HG03432 (cell line): ENCODE measurements at regions not wholly inside any gene's neighbourhood (a gene's known extent, or its start where the extent isn't known, plus 50 kb on each side); places are given as distances from the start of the nearest gene placed in this dataset.

Experiments used
- ATAC-seq: cut with Tn5 transposase; IDR thresholded peaks from one replicate; pipeline ENCODE4 v1.9.1; 2021; ENCODE audit warnings: mild to moderate bottlenecking, moderate library complexity; ENCODE audit not compliant: unreplicated experiment

DNA sequence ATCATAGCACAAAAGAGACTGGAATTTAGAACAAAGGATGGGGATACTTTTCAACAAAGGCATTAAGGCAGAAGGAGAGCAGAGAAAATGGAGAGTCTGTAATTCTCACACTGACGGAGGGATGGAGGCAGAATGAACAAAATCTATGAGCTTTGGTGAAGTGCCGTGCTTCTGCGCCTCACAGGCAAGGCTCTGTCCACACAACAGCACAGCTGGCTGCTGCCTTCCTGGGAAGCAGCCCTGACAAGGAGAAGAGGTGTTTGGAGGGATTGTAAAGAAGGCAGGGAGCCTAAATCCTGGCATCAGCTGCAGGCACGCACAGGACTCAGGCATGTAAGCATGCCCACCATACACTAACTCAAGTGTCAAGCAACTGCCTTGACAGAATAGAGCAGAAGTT lies 485.2 kb upstream of the KIF2A start:
- no peak for ATAC-seq

DNA sequence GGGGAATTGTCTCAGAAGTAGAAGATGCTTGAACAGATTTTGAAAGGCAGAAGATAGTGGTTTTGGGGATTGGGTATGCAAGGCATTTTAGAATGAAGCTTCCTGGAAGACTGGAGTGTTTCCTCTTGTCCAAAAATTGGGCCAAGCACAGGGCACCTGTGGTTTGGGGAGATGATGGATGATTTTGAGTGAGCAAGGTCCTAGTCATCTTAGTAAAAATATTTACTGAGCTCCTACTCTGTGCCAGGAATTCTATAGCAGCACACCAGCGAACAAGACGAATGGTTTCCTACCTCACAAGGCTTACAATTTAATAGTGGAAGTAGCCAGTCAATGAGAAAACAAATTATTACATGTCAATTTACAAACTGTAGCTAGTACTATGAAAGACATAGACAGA lies 484.4 kb upstream of the KIF2A start:
- no peak for ATAC-seq

GRCh38 chr5:61822584-61822983 lies 483.4 kb upstream of the KIF2A start:
- ATAC-seq, result no peak

DNA sequence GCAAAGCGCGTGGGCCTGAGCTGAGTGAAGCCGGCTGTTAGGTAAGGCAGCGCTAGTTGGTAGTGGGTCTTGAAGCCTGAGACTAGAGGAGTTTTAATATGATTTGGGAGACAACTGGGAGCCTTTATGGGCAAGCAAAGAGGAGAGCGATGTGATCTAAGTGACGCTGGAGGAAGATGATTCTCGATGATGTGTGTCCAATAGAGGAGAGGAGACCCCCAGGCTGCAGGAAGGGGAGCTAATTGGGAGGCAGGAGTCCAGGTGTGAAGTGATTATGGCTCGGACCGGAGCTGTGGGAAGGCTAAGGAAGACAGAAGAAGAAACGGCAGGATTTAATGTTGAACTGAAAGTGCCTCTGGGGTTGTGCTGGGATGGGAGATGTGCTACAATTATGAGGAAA lies 482.9 kb upstream of the KIF2A start:
- ATAC-seq, result no peak

DNA sequence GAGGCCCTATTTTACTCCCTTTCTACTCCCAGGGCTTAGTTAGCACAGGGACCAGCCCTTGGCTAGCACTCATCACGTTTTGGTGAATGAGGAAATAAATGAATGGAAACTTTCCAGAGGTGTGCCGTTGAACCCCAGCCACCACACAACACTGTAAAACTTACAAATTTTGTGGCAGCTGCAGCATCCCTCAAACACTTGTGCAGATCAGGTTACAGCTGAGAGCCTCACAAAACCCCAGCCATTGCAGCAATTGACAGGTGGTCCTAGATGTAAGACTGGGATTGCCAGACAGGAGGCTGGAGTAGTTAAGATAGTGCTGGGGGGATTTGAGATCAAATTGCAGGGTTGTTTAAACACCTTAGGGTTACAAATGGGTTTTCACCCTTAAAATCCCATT lies 482.2 kb upstream of the KIF2A start:
- no peak for ATAC-seq

- no peak for ATAC-seq
Observed at GRCh38 chr5:61824396-61824795, 481.6 kb upstream of the KIF2A start.

DNA sequence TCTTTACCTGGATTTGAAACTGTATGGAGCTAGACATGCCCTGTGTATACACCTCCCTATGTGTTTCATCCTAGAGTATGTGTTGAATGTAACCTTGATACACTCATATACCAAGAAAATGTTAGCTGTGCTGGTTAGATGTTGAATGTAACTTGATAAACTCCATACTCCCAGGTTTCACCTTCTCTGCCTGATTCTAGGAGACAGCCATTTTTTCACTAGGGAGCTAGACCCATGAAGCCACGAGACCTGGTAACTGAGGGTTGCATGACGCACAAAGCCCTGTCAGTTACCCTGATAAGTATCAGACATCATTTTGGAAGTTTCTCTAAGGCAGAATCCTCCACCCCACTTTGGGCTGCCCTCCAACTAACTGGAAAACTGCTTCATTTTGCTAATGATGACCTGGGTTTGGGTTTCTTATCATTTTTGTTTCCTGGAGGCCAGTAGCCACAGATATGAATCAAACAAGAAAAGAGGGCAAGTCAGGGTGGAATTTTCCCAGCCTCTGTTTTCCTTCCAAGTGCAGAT lies 478.5 kb upstream of the KIF2A start:
- no peak for ATAC-seq

DNA sequence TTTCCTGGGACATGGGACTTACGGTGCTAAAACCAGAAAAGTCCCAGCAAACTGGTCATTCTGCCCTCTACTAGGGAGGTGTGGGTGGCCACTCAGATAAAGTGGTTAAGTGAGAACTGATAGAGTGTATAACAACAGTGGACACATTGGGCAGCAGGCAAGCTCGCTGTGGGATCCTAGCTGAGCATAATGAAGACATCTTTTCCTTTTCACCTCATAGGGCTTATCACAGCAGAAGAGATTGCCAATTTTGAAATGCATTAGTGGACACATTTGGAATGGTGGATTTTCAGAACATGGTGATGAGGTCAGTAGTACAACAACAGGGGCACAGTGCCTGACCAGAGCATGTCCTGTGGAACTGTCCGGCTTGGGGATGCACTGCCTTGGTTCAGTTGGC lies 477.1 kb upstream of the KIF2A start:
- no peak for ATAC-seq

GRCh38 chr5:61831736-61832135 lies 474.3 kb upstream of the KIF2A start:
- ATAC-seq, result no peak

GRCh38 chr5:61837788-61838187 lies 468.2 kb upstream of the KIF2A start:
- ATAC-seq, result no peak

DNA sequence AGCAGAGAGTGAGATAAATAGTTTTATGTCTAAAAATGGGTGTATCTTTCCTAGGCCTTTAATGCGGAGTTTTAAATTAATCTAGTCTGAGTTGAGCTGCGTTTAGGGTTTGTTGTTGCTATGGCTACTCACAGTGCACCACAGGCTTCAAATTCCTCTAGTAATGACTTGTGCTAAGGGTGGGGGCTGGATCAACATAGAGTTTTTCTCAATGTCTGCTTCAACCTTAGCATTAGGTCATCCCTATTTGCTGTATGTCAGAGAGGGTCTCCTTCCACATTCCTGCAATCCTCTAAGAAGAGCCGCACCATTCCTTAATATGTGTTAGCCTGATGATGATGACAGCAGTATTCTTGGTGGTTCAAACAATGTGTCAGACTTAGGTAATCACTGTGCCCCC lies 465.6 kb upstream of the KIF2A start:
- no peak for ATAC-seq

GRCh38 chr5:61842840-61843239 lies 463.2 kb upstream of the KIF2A start:
- no peak for ATAC-seq

- ATAC-seq, result no peak
Observed at GRCh38 chr5:61850696-61851095, 455.3 kb upstream of the KIF2A start.

- no peak for ATAC-seq
Observed at GRCh38 chr5:61854531-61854930, 451.5 kb upstream of the KIF2A start.

GRCh38 chr5:61860978-61861377 lies 445.0 kb upstream of the KIF2A start:
- ATAC-seq, result no peak

- peak; percentile 91 for ATAC-seq
Observed at GRCh38 chr5:61866930-61867329, 439.1 kb upstream of the KIF2A start.

- no peak for ATAC-seq
Observed at GRCh38 chr5:61869333-61869732, 436.7 kb upstream of the KIF2A start.

GRCh38 chr5:61878471-61878870 lies 427.5 kb upstream of the KIF2A start:
- no peak for ATAC-seq

DNA sequence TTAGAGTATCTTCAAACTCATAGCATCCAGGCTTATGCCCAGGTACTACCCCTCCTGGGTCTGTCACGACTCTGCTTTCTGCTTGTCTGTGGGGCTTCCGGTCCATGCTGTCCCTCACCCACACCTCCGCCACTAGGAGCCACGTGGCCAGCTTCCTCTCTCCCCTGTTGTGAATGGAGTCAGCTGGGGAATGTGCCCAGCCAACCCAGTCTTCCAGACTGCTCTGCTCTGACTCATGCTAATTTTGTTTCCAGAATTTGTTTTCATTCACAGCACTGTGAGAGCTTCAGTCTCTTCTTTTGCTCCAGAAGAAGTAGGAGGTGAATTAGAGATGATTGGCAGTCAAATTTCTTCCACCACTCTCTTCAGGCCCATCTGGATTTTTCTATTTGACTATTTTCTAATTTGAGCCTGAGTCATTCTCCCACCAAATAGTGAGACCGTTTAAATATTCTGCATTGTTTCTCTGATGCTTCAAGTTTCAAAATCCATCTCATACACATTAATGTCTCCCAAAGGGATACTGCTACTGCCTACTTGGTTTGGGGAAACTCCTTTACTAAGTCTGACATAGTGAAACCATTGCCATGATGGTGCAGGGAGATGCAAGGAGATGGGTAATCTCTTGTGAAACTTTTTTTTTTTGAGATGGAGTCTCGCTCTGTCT lies 424.1 kb upstream of the KIF2A start:
- no peak for ATAC-seq

DNA sequence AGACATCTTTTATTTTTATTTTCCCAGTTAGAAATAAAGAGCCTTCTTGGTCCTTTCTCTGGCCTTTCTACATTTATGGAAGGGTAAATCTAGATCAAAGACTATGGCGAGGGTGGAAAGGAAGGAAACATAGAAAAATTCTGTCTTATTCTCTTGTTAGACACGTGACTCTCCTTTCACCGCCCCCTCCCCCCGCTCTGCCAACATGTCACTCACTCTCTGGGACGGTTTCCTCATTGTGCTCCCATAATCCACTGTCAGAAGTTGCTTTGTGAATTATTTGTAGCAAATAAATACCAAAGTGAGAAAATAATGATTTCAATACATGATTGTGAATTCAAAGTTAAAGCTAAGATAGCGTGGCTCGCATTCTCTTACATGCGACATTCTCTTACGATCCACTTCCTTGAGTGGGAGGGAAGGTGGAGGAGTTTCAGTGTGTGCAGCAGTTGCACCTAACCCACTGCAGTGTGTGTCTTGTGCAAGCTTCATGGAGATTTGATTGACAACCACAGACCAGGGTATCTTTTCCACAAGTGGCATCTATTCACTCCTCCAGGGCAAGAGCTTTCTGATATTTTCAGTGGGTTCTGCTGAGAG lies 423.0 kb upstream of the KIF2A start:
- no peak for ATAC-seq

- no peak for ATAC-seq
Observed at GRCh38 chr5:61884252-61884855, 421.7 kb upstream of the KIF2A start.

- ATAC-seq, result no peak
Observed at GRCh38 chr5:61886214-61886613, 419.8 kb upstream of the KIF2A start.
